ENCODE measurements at regions not wholly inside any gene's neighbourhood (a gene's known extent, or its start where the extent isn't known, plus 50 kb on each side); places are given as distances from the start of the nearest gene placed in this dataset.

DNA sequence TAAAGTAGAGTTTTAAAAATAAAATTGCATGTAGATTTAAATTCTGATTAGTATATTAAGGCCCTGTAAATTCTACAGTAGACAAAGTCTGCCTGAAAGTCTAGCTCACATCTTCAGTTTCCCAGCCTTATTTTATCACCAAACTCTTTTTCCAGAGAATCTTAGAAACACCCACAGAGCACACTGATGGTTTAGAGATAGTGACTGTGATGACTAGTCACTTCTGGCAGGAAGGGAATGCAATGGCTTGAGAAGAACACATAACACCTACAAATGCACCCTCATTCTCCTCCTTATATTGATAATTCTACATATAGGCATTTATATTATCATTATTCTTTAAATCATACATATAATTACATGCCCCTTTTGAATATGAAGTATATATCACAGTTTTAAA lies 232.9 kb downstream of the ARAP2 start:
- TF ChIP-seq, protein P1, sequence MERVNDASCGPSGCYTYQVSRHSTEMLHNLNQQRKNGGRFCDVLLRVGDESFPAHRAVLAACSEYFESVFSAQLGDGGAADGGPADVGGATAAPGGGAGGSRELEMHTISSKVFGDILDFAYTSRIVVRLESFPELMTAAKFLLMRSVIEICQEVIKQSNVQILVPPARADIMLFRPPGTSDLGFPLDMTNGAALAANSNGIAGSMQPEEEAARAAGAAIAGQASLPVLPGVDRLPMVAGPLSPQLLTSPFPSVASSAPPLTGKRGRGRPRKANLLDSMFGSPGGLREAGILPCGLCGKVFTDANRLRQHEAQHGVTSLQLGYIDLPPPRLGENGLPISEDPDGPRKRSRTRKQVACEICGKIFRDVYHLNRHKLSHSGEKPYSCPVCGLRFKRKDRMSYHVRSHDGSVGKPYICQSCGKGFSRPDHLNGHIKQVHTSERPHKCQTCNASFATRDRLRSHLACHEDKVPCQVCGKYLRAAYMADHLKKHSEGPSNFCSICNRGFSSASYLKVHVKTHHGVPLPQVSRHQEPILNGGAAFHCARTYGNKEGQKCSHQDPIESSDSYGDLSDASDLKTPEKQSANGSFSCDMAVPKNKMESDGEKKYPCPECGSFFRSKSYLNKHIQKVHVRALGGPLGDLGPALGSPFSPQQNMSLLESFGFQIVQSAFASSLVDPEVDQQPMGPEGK (CRISPR knock-in tag; IDR thresholded peaks at IDR 0.05; ENCODE audit: borderline replicate concordance): no peak
- TF ChIP-seq GLIS3 (CRISPR knock-in tag; IDR thresholded peaks at IDR 0.05) (no peak), ZFP30 (CRISPR knock-in tag; IDR thresholded peaks at IDR 0.05) (no peak), ZFP3 (CRISPR knock-in tag; IDR thresholded peaks at IDR 0.05) (no peak)
- TF ChIP-seq, protein P2, sequence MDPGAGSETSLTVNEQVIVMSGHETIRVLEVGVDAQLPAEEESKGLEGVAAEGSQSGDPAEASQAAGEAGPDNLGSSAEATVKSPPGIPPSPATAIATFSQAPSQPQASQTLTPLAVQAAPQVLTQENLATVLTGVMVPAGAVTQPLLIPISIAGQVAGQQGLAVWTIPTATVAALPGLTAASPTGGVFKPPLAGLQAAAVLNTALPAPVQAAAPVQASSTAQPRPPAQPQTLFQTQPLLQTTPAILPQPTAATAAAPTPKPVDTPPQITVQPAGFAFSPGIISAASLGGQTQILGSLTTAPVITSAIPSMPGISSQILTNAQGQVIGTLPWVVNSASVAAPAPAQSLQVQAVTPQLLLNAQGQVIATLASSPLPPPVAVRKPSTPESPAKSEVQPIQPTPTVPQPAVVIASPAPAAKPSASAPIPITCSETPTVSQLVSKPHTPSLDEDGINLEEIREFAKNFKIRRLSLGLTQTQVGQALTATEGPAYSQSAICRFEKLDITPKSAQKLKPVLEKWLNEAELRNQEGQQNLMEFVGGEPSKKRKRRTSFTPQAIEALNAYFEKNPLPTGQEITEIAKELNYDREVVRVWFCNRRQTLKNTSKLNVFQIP (CRISPR knock-in tag; IDR thresholded peaks at IDR 0.05; ENCODE audit: borderline replicate concordance, low read depth): no peak

Measured in SK-N-SH treated with all-trans-retinoic acid at 6 μM for 48 hours (cell line).